GM19395 (cell line): ENCODE measurements at regions not wholly inside any gene's neighbourhood (a gene's known extent, or its start where the extent isn't known, plus 50 kb on each side); places are given as distances from the start of the nearest gene placed in this dataset.

Source experiments
- ATAC-seq: cut with Tn5 transposase; IDR thresholded peaks from one replicate; pipeline ENCODE4 v1.9.1; 2021; ENCODE audit warnings: mild to moderate bottlenecking, moderate library complexity; ENCODE audit not compliant: unreplicated experiment

DNA sequence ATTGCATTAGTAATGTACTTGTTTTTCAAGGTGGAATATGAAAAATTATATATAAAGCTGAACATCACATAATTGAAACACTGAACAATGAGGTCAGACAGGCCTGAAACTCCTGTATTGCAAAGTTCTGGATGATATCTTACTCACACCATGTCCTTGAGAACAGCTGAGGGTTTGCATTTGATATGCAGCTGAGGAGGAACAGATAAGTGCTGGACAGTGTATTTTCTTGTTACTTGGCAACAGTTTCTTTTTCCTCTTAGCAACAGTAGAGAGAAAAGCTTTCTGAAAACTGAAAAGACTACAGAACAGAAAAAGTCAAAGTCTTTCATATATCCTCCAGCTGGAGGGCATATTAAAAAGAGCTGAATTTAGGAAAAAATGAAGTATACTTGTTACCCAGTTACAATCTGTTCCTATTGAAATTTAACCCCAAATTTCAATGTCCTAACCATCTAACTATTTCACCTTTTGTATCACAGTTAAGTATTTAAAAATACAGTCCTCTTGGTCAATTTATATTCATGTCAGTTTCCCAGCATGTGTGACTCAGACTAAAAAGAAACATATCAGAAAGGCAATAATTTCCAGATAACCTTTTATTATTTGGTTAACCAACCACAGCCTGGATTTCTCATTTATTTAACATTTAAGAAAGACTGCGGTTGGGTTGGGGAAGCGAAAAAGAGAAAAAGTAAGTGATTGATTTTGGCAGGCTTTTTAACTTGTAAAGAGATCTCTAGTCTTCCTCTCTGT lies 733.0 kb upstream of the DPPA4 start:
- ATAC-seq = no peak

DNA sequence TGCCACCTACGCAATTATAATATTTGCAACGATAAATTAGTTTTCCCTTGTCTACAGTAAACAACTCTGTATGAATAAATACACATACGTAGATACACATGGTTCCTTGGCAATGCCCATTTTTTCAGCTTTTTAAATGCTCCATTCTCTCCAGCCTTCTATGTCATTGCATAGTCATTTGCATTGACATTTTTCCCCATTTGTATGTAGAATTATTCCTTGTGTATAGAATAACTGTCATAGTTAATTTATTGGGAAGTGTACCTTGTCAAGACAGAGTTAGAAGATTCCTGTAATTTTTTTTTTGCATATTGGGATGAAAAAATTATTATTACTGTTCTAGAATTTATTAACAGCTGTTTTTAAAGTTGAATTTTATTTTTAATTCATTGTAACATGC lies 736.7 kb upstream of the DPPA4 start:
- ATAC-seq = no peak

DNA sequence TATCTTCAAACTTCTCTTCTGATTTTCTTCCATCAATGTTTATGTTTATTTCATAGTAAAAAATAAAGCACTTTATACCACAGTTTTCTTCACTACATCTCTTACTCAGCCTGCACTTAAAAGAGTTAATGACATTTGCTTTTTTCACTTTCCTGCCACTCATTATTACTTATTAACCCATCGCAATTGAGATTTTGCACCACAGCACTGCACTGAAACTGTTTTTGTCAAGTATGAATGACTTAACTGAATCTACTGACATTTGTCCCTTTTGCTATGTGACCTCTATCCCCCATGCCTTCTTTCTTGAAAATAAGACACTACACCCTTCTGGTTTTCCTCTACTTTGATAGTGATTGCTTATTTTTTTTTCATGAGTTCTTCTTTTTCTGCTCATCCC lies 739.7 kb upstream of the DPPA4 start:
- no peak for ATAC-seq

- ATAC-seq = no peak
Observed at GRCh38 chr3:110093411-110093810, 756.1 kb upstream of the DPPA4 start.

GRCh38 chr3:110093812-110094401 lies 756.6 kb upstream of the DPPA4 start:
- no peak for ATAC-seq

GRCh38 chr3:110099711-110100110 lies 762.4 kb upstream of the DPPA4 start:
- ATAC-seq = no peak

DNA sequence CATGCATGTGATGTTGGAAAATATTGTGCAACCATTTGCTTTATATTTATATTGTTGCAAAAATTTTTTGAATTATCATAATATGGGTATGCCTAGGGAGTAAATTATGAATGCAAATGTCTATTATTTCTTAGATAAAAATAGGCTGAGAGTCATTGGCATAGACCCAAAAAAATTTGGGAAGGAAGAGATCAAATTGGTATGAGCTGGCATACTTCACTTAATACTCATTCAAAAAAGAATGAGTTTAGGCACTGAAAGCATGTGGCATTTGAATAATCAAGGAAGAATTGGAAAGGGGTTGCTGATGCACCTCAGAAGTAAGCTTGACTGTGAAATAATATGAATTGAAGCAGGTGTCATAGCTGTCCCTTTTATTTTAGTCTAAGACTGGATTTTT lies 764.0 kb upstream of the DPPA4 start:
- ATAC-seq = no peak

- ATAC-seq = no peak
Observed at GRCh38 chr3:110106805-110107204, 769.5 kb upstream of the DPPA4 start.

- ATAC-seq = no peak
Observed at GRCh38 chr3:110123946-110124345, 786.6 kb upstream of the DPPA4 start.

DNA sequence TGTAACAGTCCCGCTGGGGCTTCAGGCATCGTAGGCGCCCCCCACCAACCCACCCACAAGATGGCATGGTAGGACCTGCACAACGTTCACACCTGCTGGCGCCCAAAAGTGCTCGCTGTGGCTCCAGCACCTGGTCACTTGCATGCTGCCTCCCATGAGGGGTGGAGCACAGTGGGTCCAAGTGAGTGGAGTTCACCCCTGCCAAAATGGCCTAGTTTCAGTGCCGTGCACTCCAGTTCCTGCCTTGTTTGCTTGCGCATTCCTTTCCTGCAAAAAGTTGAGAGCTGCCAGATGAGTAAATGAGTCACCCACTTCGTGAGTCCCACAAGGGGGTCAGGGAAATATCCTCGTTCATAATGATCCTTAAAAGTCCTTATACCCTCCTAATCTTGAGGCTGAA lies 788.7 kb upstream of the DPPA4 start:
- ATAC-seq = no peak

DNA sequence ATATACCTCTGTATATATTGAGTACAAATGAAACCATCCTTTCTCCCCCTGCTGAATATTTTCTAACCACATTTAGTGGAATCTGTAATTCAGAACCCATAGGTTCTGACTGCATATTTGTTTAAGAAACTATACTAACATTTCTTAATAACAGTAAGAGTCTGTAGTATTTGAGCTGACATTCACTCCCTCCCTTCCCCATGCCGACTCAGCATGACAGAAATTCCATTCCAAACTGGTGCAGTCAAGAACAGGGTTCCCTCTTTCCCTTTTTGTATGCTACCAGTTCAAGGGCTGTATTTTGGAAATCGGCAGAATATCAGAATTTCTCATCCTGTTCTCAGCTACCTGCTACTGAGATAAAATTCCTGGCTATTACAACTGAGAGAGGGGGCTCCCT lies 796.6 kb upstream of the DPPA4 start:
- ATAC-seq = no peak

DNA sequence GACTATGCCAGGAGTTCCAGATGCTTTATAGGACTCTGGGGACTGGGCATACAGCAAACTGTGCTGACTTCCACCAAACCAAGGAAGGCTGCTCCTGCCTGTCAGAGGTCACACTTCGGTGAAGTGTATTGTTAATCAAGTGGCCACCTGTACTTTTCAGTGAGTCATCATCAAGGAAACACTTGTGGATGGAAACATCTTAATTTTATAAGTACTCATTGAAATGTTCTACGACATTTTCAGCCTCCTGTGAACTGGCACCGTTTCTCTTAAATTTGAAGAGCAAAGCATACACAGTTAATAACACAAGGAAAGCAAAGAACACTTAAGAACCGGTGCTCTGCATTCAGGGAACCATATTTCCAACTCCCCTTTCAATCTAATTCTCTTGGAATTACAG lies 801.7 kb upstream of the DPPA4 start:
- no peak for ATAC-seq

- no peak for ATAC-seq
Observed at GRCh38 chr3:110139821-110140220, 802.5 kb upstream of the DPPA4 start.

DNA sequence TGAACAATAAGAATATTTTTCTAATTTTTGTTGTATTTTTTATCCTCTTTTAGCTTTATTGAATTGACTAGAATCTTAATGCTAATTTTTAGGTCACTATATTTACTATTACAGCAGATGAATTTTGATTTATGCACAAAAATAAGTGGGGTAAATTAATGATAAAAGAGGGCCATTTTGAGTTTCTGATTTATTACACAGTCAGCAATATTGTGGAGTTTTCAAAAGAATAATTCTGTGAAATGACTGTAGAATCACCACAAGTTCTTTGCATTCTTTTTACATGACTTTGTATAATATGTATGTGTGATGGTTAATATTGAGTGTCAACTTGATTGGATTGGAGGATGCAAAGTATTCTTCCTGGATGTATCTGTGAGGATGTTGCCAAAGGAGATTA lies 812.4 kb upstream of the DPPA4 start:
- no peak for ATAC-seq

DNA sequence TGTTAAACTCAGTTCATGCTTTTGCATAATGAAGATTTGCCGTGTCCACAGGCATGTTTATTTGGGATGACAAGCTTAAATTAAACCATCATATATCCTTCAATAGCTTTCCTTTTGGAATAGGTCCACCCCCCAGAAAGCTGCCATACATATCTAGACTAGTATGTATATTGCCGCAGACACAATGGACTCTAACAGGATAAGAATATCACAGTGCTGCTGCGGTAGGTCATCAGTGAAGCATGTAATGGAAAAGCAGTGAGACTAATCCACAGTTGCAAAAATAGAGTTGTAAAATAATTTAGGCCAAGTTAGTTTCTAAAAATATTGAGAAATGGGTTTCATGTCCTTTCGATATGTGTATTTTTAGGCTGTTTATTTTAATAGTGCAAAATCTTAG lies 819.9 kb upstream of the DPPA4 start:
- no peak for ATAC-seq

- ATAC-seq = no peak
Observed at GRCh38 chr3:110164632-110165369, 827.5 kb upstream of the DPPA4 start.

DNA sequence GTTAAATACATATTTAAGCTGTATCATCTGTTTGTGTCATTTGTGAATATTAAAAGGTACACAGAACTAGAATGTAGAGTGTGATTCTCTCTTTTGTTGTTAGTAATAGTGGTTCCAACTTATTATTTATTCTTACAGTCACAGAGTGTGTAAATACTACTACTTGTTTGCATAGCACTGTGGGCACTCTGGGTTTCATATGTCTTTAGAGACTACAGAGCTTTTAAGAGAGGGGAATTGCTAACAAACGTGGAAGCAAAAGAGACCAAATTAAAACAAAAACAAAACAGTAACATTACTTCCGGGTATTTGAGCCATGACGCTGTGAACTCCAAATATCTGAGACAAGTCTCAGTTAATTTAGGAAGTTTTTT lies 828.0 kb upstream of the DPPA4 start:
- ATAC-seq = no peak

DNA sequence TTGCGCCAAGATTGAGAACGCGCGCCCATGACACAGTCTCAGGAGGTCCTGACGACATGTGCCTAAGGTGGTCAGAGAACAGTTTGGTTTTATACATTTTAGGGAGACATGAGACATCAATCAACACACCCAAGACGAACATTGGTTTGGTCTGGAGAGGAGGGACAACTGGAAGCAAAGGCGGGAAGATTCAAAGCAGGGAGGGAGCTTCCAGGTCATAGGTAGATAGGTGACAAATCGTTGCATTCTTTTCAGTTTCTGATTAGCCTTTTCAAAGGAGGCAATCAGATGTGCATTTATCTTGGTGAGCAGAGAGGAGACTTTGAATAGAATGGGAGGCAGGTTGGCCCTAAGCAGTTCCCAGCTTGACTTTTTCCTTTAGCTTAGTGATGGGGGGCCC lies 828.4 kb upstream of the DPPA4 start:
- no peak for ATAC-seq

DNA sequence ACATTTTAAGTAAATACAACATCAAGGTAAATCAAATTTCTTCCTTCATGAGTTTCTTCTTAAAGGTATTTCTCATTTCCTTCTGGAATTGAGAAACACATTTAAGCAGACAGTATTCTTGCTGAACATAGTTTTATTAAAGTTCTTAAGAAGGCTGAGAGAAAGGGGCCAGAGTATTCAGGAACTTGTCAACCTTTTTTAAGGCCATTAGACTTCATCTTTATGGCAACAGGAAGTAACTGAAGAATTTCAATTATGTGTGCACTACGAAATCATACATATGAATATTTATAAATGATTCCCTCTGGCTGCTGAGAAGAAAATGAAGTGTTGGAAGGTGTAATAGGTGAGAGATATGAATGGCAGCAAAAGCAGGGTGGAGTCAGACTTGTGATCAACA lies 829.4 kb upstream of the DPPA4 start:
- no peak for ATAC-seq

- no peak for ATAC-seq
Observed at GRCh38 chr3:110174908-110175307, 837.6 kb upstream of the DPPA4 start.

- ATAC-seq = no peak
Observed at GRCh38 chr3:110178965-110179364, 841.6 kb upstream of the DPPA4 start.

DNA sequence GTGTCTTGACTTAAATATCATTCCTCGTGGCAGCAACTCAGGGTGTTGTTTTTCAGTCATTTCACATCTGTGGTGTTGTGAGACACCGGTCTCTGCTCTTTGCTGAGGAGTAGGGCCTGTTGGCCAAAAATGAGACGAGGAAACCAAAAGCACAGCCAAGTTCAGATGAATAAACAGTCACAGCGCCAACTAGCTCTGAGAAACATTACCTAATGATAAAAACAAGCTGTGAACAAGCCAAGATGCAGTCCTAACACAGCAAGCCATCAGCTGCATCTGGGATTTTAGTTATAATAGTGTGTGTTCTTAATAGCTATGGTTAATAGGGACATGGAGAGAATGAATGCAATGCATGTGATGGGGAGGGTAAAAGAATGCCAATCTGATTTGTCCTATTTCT lies 843.4 kb upstream of the DPPA4 start:
- ATAC-seq = no peak
